NK-92 treated with Interleukin-12 subunit alpha and Interleukin-12 subunit beta, amount 100 ng/mL, for 24 hours (cell line): ENCODE measurements at regions not wholly inside any gene's neighbourhood (a gene's known extent, or its start where the extent isn't known, plus 50 kb on each side); places are given as distances from the start of the nearest gene placed in this dataset.
A peak's percentile ranks its signal among the peaks of the same experiment; 100 is the strongest.
"Not testable (repeated sequence)": the region's sequence is repeated elsewhere in the genome, so short reads cannot be mapped to it uniquely, and the experiment has no call there.

Source experiments
- DNase-seq: peaks from one replicate; lab custom pipeline; 2025; lab: John Stamatoyannopoulos, UW

DNA sequence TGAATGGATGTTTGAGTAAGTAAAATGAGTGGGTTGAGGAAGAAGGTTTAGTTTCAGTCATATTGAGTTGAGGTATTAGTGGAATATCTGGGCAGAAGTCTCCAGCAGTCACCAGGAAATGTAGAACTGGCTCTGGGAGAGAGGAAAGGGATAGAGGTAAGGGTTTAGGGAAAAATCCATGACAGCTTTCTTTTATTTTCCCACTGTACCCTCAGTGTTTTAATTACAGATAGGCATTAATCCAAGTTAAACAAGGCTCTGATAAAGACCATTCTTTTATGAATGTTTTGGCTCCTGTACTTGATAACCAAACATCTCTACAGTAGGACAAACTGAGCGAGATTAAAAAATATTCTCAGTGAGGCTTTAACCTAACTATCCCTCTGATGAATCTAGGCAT is 318.4 kb upstream of the SYNCRIP start:
- no peak for DNase-seq

DNA sequence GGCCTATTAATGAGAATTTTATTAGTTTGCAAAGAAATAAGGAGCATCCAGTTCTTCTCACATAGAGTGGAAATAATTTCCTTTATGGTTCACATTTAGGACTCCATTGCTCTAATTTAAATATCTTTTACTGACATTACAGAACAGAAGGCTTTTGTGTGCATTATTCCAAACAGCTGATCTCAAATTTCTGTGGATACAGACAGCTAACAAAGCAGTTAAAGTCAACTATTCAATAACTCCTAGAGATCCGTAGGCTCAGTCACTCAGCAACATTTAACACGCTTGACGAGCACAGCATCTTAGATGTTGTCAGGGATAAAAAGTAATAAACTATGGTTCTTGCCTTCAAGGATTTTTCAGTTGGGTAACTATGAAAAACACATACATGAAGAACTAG is 305.8 kb upstream of the SYNCRIP start:
- no peak for DNase-seq

DNA sequence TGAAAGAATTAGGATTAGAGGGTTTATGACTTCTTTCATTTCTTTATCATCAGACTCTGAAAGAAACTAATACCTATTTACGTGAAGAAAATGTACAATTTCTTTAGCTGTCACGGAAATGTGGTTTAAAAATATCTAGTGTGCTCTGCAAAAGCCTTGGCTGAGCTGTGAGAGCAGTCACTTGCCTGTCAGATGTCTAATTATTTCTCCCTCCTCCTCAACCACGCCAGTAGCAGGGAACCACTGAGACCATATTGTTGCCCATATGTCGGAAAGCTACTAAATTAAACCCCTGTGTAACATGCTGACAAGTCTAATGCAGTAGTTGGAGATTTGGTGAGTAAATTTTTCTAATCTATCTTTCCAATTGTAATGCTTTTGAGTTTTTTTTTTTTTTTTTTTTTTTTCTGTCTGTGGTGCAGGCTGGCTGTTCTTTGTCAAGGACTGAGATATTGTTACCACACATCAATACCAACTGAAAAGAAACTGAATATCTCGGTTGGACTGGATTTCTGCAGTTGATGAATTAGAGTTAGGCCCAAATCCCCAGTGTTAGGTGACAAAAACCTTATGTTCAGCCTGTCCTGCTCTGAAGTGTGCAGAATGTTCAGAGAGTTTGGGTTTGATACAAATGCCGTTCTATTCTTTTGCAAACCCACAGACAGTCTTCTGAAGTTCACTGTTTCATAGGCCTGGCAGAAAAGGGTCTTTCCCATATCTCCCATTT is 302.9 kb upstream of the SYNCRIP start:
- DNase-seq, result no peak

DNA sequence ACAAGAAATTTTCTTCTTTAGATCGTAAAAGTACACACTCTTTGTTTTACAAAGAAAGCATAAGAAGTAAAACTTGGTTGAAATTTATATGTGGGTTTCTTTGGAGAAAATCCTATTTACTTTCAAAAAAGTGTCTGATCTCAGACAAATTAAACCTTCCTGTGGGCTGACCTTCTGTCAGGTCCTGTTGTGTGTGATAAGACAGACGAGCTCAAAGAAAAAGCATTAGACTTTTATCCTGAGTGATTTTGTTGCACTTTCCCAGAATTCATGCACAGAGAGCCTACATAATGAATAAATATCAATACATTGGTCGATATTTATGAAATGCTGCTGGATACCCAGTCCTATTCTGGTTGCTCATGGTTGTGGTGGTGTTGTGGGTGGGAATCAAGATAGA is 302.1 kb upstream of the SYNCRIP start:
- DNase-seq, result no peak

DNA sequence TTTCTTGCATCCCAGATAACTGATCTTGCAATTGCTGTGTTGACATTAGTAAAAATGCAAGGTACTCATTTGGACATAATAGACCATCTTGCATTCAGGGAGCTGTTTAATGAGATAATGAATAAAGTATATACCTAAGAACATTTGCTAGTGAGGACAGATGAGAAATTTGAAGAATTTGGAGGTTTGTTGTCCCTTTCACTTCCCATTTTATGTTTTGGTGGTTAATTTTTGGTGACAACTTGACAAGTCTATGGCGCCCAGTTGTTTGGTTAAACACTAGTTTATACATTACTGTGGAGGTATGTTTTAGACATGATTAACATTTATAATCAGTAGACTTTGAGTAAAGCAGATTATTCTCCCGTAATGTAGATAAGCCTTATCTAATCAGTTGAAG is 300.2 kb upstream of the SYNCRIP start:
- DNase-seq, result no peak

DNA sequence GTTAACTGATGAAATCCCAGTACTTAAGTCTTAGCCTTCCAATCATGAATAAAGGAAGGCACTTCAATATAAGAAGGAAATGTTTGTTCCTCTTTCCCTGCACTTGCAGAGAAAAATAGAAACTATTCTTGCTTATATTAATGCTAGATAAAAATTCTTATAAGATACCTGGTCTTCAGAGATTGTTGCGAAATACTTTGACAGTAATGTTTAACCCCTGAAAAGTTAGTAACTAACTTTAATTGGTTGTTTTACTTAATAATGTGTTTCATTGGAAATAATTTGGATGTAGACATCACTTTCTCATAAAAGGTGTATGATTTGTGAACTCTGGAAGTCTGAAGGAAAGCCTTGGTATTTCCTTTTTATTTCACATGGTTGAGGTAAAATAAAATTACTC is 294.2 kb upstream of the SYNCRIP start:
- DNase-seq, result no peak

DNA sequence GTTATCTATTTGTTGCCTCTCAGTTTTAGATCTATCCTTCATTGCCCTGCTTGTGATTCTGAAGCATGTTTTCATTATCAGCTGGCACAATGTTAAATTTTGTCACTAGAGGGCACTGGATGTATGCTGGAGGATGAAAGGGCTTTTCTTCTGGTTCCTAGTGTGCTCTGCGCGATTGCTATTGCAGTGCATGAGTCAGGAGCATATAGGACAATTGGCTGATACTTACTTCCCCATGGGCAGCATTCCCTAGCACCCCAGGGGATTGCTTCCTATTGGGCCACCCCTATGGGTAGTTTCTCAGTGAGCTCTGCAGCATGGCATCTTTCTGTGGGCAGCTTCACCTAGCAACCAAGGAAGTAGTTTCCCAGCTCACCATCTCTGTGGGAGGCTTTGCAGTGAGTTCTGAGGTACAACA is 280.3 kb upstream of the SYNCRIP start:
- DNase-seq, result peak; percentile 5

DNA sequence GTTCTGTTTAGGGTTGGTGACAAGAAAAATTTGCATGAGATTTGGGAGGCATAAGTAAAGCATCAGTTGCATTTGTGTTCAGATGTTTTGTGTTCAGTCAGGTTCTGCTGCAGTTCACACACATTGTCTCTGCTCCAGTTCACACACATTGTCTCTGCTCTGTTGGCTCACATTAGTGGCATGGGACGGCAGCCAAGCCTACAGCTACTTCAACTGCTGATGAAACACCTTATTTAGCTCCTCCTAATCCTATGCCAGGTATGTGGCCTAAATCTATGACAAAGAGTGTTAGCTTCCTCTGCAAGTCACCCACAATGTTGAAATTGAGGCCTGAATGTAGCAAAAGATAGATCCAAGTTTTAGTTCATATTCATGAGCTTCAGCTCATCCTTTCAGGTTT is 278.1 kb upstream of the SYNCRIP start:
- DNase-seq, result no peak

DNA sequence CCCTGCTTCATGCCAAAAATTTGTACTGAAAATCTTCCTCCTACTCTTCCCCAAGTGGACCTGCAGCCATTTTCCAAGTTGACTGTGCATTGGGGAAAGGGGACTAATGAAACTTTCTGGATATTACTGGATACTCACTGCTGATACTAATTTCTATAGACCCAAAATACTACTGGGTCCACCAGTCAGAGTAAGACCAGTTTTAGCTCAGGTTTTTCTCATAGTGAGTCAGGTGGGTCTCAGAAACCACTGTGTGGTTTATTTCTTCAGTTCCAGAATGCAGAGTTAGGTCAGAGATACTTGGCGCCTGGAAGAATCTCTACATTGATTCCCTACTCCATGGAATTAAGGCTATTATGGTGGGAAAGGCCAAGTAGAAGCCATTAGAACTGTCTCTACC is 274.8 kb upstream of the SYNCRIP start:
- no peak for DNase-seq

DNA sequence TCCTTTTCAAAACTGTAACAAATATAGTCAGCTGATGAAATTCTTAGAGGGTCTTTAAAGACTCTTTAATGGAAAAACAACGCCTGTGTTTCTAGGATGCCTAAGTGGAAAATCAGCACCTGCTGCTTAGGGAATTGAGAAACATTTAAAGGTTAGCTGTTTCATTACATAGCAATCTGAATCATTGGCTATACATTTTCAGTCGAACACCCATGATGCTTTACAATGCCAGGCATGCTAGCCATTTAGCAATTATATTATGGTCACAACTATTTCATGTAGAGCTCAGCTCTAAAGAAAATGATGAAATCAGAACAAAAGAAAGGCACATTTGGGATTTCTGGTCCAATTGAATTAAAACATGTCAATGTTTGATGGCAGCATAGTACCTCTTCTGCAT is 270.3 kb upstream of the SYNCRIP start:
- DNase-seq, result no peak

DNA sequence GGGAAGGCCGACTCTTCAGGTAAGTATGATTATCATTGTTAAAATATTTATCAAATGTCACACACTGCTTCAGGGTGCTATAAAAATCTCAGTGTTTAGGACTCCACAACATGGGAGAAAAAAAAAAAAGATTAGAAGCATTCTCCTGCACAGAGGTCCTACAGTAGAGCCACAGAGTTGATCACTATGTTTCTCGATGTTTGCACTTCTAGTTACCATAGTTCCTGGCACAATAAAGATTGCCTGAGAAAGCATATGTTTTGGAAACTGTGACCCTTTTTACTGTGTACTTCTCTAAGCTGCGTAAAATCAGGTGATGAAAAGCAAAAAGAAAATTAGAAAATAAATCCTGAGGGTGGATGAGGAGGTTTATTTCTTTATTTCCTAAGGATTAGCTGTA is 269.9 kb upstream of the SYNCRIP start:
- no peak for DNase-seq

DNA sequence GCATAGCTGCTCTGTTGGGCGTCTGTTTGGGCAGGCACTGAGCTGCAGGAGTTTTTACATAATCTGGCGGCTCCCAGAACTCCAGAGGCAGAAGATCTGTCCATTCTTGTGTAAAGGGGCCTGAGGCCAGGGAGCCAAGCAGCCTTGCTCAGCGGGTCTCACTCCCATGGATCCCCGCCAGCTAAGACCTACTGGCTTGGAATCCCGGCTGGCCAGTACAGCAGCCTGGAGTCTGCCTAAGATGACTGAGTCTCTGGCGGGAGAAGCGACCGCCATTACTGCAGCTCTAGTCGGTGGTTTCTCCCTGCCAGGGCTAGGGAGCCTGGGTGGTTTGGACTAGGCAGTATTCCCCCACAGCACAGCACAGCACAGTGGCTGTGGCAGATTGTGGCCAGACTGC is 268.4 kb upstream of the SYNCRIP start:
- DNase-seq, result no peak

DNA sequence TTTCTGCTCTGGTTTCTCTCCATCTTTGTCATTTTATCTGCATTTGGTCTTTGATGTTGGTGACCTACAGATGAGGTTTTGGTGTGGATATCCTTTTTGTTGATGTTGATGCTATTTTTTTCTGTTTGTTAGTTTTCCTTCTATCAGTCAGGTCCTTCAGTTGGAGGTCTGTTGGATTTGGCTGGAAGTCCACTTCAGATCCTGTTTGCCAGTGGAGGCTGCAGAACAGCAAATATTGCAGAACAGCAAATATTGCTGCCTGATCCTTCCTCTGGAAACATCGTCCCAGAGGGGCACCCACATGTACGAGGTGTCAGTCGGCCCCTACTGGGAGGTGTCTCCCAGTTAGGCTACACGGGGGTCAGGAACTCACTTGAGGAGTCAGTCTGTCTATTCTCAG is 265.4 kb upstream of the SYNCRIP start:
- DNase-seq, result not testable (repeated sequence)

DNA sequence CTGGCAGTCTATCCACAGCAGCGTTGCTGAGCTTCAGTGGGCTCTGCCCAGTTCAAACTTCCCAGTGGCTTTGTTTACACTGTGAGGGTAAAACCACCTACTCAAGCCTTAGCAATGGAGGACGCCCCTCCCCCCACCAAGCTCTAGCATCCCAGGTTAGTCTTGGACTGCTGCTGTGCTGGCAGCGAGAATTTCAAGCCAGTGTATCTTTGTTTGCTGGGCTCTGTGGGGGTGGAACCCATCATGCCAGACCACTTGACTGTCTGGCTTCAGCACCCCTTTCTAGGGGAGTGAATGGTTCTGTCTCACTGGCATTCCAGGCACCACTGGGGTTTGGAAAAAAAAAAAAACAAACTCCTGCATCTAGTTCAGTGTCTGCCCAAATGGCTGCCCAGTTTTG is 249.7 kb upstream of the SYNCRIP start:
- DNase-seq, result no peak

DNA sequence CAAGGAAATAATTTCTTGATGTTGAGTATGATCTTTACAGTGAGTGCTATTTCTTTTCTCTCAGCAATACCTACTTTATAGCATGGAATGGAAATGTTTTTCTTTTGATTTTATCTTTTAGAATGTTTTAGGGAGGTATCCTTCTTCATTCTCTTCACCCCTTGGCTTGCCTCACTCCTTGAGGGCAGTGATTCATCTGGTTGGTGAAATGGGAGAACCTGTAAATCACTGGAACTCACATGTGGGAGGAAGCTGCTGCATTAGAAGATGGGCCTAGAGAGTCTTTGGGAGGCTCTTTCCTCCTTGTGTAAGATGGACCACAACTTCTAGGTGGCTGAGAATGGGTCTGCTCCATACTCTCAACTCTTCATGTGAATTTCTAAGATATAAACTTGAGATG is 244.8 kb upstream of the SYNCRIP start:
- no peak for DNase-seq

DNA sequence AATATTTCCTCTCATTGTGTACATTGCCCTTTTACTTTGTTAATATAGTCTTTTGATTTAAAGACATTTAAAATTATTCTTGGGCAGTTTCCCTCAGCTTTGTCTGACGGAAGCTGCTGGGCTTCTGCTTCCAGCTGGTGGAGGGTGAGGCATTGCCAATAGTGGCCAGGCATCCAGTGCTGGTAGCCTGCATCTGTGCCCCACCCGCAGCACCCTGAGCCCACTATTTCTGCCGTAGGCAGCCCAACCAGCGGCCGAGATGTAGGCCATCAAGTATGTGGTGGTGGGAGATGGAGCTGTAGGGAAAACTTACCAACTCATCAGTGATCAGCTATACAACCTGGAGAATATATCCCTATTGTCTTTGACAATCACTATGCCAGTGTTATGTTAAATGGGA is 226.0 kb upstream of the SYNCRIP start:
- no peak for DNase-seq

DNA sequence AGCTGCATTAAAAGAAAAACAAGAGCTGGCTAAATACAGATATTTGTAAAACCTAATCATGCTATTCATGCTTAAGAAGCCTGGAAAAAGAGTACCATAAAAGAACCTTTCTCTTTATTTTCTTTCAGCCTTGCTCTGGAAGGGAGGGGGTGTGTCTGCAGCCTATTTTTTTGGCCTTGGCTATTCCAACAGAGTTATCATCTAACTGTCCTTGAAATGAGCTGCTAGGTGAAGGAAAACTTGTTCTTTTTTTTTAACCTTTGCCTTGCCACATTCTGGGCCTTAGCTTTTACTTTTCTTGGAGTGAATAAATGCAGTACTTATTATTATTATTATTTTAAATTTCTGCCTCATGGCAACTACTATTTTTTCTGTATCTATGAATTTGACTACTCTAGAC is 224.9 kb upstream of the SYNCRIP start:
- DNase-seq, result no peak

DNA sequence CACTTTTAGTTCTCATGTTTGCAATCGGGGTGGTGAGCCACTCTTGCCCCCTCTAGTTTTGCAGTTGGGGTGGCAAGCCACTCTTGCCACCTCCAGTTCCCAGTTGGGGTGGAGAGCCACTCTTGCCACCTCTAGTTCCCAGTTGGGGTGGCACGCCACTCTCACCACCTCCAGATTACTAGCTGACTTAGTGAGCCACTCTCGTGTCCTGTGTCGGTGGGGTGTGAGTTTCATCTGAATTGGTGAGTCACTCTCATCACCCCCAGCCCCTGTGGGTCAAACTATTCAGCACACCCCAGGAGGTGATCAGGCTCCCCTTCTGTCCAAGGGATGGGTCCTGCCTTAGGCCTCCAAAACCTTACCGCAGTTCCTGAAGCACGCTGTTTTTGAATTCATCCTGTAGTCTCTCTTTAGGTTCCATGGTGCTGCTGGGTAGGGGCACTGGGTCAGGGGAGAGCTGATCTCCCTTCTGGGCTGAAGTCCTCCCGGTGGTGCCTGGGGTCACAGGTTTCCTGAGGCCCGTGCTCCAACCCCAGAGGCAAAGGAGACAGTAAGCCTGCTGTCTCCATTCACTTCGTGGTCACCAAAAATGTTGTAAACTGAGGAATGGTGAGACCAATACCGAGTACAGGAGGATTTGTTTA is 224.2 kb upstream of the SYNCRIP start:
- no peak for DNase-seq

DNA sequence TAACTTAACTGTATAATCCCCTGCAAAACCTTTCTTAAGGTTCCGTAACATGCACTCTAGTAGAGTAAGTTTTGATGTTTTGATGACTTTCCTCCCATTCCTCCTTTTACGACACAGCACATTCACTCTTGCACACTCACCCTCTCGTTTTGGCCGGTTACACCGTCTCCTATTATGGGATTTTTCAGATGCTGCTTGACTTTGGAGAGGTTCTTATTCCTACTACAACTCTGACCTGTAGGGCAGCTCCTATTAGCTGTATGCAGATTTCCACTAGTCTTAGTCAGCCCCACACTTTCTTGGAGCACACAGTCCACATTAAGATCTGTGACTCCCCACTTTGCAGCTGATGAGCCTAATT is 223.7 kb upstream of the SYNCRIP start:
- DNase-seq, result no peak

DNA sequence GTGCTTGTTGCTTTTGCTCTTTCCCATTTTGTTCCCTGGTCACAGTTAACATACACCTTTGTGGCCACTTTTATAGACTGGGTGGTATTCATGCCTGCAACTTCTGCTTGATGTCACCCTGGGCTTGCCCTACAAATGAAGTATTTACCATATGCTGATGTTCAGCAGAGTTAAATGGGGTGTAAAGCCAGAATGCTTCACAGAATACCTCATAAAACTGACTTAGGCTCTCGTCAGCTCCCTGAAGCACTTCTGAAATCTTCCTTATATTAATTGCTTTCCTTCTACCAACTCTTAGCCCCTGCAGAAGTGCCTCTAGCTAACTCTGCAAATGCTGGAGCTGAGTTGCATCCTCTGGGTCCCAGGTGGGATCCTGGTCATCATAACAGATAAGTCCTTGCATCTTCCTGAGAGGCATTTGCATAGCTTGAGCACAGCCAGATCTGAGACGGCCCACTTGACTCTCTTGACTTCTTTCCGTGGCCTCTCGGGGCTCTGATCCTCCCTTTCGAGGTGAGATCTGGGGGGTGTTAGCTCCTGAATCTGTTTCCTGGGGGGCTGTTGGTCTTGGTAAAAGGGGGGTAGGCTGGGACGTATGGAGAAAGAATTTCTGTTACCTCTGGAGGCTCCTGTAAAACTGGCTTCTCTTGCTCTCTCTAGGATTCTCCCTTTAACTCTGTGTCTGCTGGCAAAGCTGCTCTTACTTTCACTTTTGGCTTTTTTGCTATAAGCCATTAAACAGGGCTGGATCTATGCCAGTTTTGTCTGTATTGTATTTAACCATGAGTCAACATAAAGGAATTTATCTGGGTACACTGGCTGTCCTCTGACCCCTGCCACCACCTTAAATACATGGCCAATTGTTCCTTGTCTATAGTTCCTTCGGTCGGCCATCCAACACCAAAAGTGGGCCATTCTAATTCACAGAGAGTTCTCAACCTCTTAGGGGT is 223.0 kb upstream of the SYNCRIP start:
- DNase-seq, result no peak

DNA sequence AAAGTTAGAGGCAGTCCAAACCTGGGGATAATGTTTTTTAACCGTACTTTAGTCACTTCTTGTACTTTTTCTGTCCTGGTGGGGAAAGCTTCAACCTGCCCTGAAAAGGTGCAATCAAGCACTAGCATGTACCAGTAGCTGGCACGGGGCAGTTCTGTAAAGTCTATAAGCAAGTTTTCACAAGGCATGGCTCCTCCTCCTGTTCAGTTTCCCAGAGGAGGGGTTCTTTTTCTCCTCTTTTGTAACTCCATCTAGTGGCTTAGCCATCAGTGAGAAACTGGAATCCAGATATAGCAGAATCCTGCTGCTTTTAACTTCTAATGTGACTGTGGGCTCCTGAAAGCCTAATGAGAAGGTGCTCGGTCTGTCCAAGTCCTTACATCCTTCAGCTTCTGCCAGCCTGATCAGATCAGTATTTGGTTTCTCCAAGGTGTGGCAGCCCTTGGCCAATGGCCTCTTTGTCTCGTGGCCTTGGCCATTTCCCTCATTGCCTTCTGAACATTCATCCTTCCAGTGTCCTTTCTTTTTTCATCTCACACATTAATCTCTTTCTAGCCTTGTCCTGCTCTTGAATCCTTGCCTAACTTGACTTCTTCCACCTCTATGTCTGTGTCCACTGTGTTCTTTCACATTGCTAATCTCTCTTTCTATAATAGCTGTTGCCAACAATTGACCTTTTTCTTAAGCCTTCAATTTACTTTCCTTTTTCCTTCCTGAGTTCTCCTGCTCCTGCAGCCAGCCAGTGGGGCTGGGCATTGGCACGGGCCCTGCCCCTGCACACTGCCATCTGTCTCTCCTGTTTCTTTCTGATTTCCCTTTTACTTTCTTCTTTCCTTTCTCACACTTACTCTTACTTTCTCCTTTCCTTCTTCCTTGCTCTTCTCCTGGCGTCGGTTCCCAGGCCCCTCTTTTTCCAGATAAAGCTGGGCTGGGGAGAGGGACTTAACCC is 222.0 kb upstream of the SYNCRIP start:
- DNase-seq, result no peak

DNA sequence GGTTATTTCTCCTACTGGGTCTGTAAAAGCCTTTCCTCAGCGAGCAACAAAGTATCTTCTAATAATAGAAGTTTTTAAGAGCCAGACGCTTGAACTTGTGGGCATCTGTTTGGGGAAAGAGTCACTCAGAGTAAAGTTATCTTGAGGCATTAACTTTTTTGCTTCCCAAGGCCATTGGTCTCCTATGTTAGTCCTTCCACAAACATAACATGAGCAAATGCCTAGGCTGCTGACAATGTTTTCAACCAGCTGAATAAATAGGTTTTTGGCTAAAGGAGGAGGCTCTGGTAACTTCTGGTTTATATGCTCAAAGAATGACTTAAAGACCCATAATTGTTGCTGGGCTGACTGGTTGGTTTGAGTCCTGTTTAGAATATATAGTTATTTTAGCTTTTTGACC is 213.5 kb upstream of the SYNCRIP start:
- DNase-seq, result no peak
